Esophagus squamous epithelium (tissue), 5 donors: ENCODE measurements at regions not wholly inside any gene's neighbourhood (a gene's known extent, or its start where the extent isn't known, plus 50 kb on each side); places are given as distances from the start of the nearest gene placed in this dataset.

Source experiments
- DNase-seq: peaks from one replicate; lab custom pipeline; 2025; lab: John Stamatoyannopoulos, UW
- H3K27ac ChIP-seq, 4 donors: fragments of 200-600 bp; sonication (generic); one replicate each; pipeline ENCODE4 v1.5.1; 2016 to 2019; ENCODE audit warnings: mild to moderate bottlenecking in 1 of 4
- H3K27me3 ChIP-seq, 4 donors: fragments of 200-600 bp; sonication (generic); 1 replicate in 3 of 4; 2 replicates in 1 of 4; pipeline versions ENCODE4 v1.5.1 to v1.6.0; 2017 to 2021; ENCODE audit warnings: antibody characterized with exemption in 1 of 4
- H3K36me3 ChIP-seq, 3 donors: fragments of 200-600 bp; sonication (generic); one replicate each; pipeline ENCODE4 v1.5.1; 2016 to 2019
- H3K4me1 ChIP-seq, 3 donors: fragments of 200-600 bp; sonication (generic); one replicate each; pipeline ENCODE4 v1.5.1; 2017 to 2019
- H3K4me3 ChIP-seq, 4 donors: fragments of 200-600 bp; sonication (generic); 1 replicate in 3 of 4; 2 replicates in 1 of 4; pipeline ENCODE4 v1.5.1; 2016 to 2019; ENCODE audit warnings: mild to moderate bottlenecking in 2 of 4, moderate library complexity in 1 of 4
- H3K9me3 ChIP-seq, 3 donors: fragments of 200-600 bp; sonication (generic); one replicate each; pipeline ENCODE4 v1.5.1; 2016 to 2019
- POLR2A ChIP-seq, 4 donors: fragments of 450-650 bp; IDR thresholded peaks; one replicate each; pipeline ENCODE4 v1.6.1; 2017; ENCODE audit warnings: antibody characterized with exemption in 4 of 4, mild to moderate bottlenecking in 4 of 4, moderate library complexity in 3 of 4
- WGBS, 2 donors: methylation state at CpG; one replicate each; pipeline ENCODE4 v1.1.5; 2018; 5-methylcytosine and 5-hydroxymethylcytosine counted together
- intact Hi-C: fragments of 100-400 bp; cut with DNase I; formaldehyde crosslinking; loops from one replicate; pipeline ENCODE4 v1.15.0; 2022
- TF ChIP-seq, protein P1 (sequence below), 6 experiments: fragments of 450-650 bp in 4 of 6; fragments of 200-600 bp in 2 of 6; sonication (generic) in 2 of 6; IDR thresholded peaks; one replicate each; pipeline ENCODE4 v1.5.1; 2016 to 2019; ENCODE audit warnings: antibody characterized with exemption in 6 of 6, mild to moderate bottlenecking in 4 of 6, moderate library complexity in 4 of 6
- donor health status: DM: yes; HTN: yes; CAD: no.

DNA sequence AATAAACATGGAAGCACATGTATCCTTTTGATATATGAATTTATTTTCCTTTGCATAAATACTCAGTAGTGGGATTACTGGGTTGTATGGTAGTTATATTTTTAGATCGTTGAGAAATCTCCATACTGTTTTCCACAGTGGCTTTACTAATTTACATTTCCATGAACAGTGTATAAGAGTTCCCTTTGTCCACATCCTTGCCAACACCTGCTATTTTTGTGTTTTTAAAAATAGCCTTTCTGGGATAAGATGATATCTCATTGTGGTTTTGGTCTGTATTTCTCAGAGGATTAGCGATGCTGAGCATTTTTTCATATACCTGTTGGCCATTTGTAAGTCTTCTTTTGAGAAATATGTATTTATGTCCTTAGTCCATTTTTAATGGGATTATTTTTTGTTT lies 329.2 kb upstream of the KITLG start:
- no peaks in the 10 kb centered on the region for H3K4me1 ChIP-seq
- TF ChIP-seq POLR2A (IDR thresholded peaks at IDR 0.05) = no peak
- H3K27ac ChIP-seq = no peak overlapping the region
- H3K9me3 ChIP-seq = peaks cover 0 to 6% (median 0%) of the 10 kb centered on the region in 3 donors
- 59 to 75% methylated on average over 2 of the region's 2 CpGs for WGBS, 2 donors
- DNase-seq = no peak
- H3K27me3 ChIP-seq = no peaks in the 10 kb centered on the region
- no peaks in the 10 kb centered on the region for H3K36me3 ChIP-seq
- H3K4me3 ChIP-seq = no peak overlapping the region
- intact Hi-C loops = no loop called here

DNA sequence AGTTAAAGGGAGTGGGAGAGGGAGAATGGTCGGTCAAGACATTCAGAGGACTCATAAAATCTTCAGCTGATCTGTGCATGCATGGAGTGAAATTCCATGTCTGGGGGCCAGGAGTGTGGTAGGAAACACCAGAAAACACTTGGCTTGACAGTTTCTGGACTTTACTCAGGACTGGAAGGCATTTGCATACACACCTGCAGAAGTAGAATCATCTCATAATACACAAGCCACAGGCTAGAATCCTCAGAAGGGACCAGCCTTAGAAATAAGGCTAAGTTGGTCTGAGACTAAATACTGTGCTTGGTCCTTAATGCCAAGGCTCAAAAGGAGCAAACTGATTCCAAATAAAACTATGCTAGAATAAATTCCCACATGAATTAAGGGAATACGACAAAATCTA lies 328.1 kb upstream of the KITLG start:
- DNase-seq = no peak
- H3K9me3 ChIP-seq = no peaks in the 10 kb centered on the region
- no peaks in the 10 kb centered on the region for H3K27me3 ChIP-seq
- no peaks in the 10 kb centered on the region for H3K4me1 ChIP-seq
- H3K4me3 ChIP-seq = no peak overlapping the region
- intact Hi-C loops = no loop called here
- H3K36me3 ChIP-seq = no peaks in the 10 kb centered on the region
- H3K27ac ChIP-seq = no peak overlapping the region
- WGBS, 2 donors = 84 to 87% methylated on average over 2 of the region's 2 CpGs
- TF ChIP-seq, protein P1, sequence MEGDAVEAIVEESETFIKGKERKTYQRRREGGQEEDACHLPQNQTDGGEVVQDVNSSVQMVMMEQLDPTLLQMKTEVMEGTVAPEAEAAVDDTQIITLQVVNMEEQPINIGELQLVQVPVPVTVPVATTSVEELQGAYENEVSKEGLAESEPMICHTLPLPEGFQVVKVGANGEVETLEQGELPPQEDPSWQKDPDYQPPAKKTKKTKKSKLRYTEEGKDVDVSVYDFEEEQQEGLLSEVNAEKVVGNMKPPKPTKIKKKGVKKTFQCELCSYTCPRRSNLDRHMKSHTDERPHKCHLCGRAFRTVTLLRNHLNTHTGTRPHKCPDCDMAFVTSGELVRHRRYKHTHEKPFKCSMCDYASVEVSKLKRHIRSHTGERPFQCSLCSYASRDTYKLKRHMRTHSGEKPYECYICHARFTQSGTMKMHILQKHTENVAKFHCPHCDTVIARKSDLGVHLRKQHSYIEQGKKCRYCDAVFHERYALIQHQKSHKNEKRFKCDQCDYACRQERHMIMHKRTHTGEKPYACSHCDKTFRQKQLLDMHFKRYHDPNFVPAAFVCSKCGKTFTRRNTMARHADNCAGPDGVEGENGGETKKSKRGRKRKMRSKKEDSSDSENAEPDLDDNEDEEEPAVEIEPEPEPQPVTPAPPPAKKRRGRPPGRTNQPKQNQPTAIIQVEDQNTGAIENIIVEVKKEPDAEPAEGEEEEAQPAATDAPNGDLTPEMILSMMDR (IDR thresholded peaks at IDR 0.05) = no peak
- no peak for TF ChIP-seq POLR2A (IDR thresholded peaks at IDR 0.05)

DNA sequence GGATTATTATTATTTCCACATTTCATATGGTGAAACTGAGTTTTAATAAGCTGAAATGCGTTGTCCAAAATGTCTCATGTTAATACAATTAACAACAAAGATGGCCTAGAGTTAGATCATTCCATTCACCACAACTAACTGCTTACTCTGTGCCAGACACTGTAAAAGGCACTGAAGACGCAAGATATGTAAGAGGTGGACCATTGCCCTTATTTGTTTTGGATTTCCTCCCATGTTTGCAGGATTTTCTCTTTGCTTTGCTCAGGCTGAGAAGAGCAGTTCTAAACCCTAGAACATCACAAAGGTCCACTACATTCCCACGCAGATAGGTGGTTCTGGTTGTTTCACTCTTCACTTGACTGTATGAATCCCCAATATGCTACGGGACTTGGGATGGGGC lies 324.4 kb upstream of the KITLG start:
- H3K27ac ChIP-seq = no peak overlapping the region
- 66 to 75% methylated on average over 4 of the region's 4 CpGs for WGBS, 2 donors
- H3K4me3 ChIP-seq = no peak overlapping the region
- no peaks in the 10 kb centered on the region for H3K27me3 ChIP-seq
- H3K4me1 ChIP-seq = no peaks in the 10 kb centered on the region
- H3K36me3 ChIP-seq = no peaks in the 10 kb centered on the region
- TF ChIP-seq POLR2A (IDR thresholded peaks at IDR 0.05) = no peak
- TF ChIP-seq, protein P1 (IDR thresholded peaks at IDR 0.05) = no peak
- H3K9me3 ChIP-seq = no peaks in the 10 kb centered on the region
- intact Hi-C loops = no loop called here
- no peak for DNase-seq

DNA sequence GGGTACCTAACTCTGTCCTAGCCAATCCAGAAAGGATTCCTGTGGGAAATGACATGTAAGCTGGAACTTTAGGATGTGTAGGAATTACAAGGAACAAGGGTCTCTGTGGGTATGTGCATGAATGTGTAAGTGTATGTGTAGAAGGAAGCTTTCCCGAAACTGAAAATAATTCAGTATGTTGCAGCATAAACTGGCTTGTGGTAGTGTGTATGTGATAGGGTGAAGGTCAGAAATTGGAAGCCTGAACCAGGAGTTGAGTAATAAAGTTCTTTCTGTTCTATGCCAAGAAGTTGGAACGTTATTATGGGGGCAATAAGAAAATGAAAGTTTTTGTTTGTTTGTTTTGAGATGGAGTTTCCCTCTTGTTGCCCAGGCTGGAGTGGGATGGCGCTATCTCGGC lies 323.1 kb upstream of the KITLG start:
- DNase-seq = no peak
- Histone ChIP-seq H3K4me1 (no peaks in the 10 kb centered on the region), H3K36me3 (no peaks in the 10 kb centered on the region), H3K9me3 (no peaks in the 10 kb centered on the region), H3K27me3 (no peaks in the 10 kb centered on the region), H3K27ac (no peak overlapping the region), H3K4me3 (no peak overlapping the region)
- intact Hi-C loops = no loop called here
- WGBS, 2 donors = 80 to 85% methylated on average over 4 of the region's 4 CpGs
- TF ChIP-seq, protein P1 (IDR thresholded peaks at IDR 0.05) = no peak
- no peak for TF ChIP-seq POLR2A (IDR thresholded peaks at IDR 0.05)

DNA sequence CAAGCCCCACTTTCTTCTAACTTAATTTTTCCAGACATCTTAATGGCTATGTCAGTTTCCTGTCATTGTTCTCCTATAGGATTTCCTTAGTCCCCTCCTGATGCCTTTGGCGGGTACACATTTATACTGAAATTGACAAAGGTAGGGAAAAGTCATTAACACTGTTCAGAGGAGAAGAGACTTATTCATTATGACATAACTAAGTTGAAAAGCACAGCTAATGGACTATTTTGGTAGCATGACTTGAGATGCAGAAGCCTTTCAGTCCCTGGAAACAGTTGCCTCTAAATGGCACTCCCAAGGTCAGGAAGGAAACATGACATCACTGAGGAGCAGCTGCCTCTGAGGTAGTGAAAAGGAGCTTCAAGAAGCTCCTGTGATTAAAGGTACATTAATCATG lies 317.5 kb upstream of the KITLG start:
- no peak for TF ChIP-seq POLR2A (IDR thresholded peaks at IDR 0.05)
- TF ChIP-seq, protein P1 (IDR thresholded peaks at IDR 0.05) = no peak
- Histone ChIP-seq H3K4me3 (no peak overlapping the region), H3K36me3 (no peaks in the 10 kb centered on the region), H3K27ac (no peak overlapping the region), H3K4me1 (no peaks in the 10 kb centered on the region), H3K9me3 (no peaks in the 10 kb centered on the region), H3K27me3 (no peaks in the 10 kb centered on the region)
- intact Hi-C loops = no loop called here
- no peak for DNase-seq
- 67 to 77% methylated on average over 1 of the region's 1 CpG for WGBS, 2 donors

DNA sequence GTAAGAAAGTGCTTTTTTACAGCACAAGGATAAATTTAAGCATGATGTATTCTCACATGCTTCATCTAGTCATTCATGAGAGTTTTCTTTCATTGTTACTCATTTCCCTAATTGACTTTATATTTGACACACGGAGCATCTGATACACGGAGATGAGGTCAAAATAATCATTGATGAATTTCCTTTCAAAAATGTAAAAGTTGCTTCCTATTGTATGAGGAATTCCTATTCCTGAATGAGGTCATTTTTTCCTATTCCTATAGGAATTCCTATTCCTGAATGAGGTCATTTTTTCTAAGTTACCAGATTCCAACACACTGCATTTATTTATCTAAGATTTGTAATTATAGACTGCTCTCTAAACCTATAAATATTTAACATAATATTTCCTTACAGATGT lies 316.7 kb upstream of the KITLG start:
- Histone ChIP-seq H3K27ac (no peak overlapping the region), H3K4me1 (no peaks in the 10 kb centered on the region), H3K36me3 (no peaks in the 10 kb centered on the region), H3K4me3 (no peak overlapping the region), H3K9me3 (no peaks in the 10 kb centered on the region), H3K27me3 (no peaks in the 10 kb centered on the region)
- DNase-seq = no peak
- WGBS, 2 donors = 52 to 81% methylated on average over 2 of the region's 2 CpGs
- TF ChIP-seq, protein P1 (IDR thresholded peaks at IDR 0.05) = no peak
- no peak for TF ChIP-seq POLR2A (IDR thresholded peaks at IDR 0.05)
- intact Hi-C loops = no loop called here
